ENCODE measurements at regions not wholly inside any gene's neighbourhood (a gene's known extent, or its start where the extent isn't known, plus 50 kb on each side); places are given as distances from the start of the nearest gene placed in this dataset.

DNA sequence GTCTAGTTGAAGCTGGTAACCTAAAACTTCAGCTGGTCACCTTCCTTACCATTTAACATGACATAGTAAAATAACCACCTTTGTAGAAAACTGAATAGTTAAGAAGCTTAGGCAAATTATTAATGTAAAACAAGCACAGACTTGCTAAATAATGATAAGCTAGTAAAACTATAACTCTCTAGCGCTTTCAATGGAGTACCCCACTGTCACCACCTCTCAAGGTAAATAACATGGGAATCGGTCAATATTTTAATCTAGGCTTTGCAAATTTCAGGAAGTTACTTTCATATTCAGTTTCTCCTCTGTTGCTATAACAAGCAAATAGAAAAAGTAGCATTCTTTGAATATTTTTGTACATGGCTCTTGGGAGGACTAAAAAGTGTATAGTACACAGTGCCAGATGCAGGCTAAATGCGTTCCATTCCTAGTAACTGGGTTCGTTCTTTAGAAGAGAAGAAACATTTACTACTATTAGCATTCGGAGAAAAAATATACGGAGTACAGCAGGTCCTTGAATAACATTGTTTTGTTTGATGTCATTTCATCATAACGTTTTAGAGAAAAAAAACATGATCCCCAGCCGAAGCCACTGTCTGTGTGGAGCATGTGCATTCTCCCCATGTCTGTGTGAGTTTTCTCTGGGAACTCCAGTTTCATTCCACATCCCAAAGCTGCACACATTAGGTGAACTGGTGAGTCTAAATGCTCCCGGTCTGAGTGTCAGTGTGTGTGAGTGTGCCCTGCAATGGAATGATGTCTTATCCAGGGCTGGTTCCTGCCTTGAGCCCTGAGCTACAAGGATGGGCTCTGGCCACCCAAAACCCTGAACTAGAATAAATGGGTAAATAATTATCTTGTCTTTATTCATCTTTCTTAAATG, 52.5 kb downstream of the EPRS1 start (continued):
- no peak for TF ChIP-seq NFE2L2 (IDR thresholded peaks at IDR 0.05; ENCODE audit: low read depth, low read length)

DNA sequence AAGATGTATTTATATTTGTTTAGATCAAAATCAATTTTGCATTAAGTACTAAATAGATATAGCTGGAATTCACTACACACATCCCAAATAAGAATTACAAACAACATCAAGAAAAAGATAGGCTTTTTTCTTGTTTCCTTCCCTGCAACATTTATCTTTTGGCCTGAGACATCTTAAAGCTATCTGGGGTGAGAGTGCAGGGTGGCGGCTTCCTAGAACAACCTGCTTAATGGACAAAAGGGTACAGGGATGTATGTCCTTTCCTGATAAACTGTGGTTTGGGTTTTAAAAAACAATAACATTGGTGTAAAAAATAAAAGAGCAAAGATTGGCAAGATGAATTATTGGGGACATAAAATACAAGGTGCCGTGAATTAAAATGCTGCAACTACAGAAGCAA, 54.4 kb downstream of the EPRS1 start:
- no peak overlapping the region for H3K4me3 ChIP-seq (ENCODE audit: insufficient read depth, low read depth, low read length)
- H4K8ac ChIP-seq (ENCODE audit: low read depth in 2 of 2, low read length in 2 of 2): no peak overlapping the region
- H3K27me3 ChIP-seq (ENCODE audit: control insufficient read depth, insufficient read depth, low read length): no peaks in the 10 kb centered on the region
- ATAC-seq (ENCODE audit: low read depth): no peak
- H2BK15ac ChIP-seq (ENCODE audit: low read depth, low read length): no peak overlapping the region
- no peaks in the 10 kb centered on the region for H3K9me1 ChIP-seq (ENCODE audit: insufficient read depth, low read length)
- H4K91ac ChIP-seq (ENCODE audit: insufficient read depth, low read depth, low read length): no peak overlapping the region
- no peak overlapping the region for H3K56ac ChIP-seq (ENCODE audit: extremely low read depth, insufficient read depth, low read length)
- H2BK20ac ChIP-seq (ENCODE audit: low read depth, low read length): no peak overlapping the region
- H2AK5ac ChIP-seq (ENCODE audit: low read depth, low read length): no peak overlapping the region
- no CpG with 5 or more reads among the region's 2 CpGs for WGBS, 2 experiments (ENCODE audit: extremely low coverage in 2 of 2, insufficient read length in 1 of 2)
- TF ChIP-seq SMC3 (IDR thresholded peaks at IDR 0.05; ENCODE audit: low read depth, low read length) (no peak), NFE2L2 (IDR thresholded peaks at IDR 0.05; ENCODE audit: low read depth, low read length) (no peak), FOS (IDR thresholded peaks at IDR 0.05; ENCODE audit: low read depth, low read length) (no peak)
- TF ChIP-seq, protein P1, sequence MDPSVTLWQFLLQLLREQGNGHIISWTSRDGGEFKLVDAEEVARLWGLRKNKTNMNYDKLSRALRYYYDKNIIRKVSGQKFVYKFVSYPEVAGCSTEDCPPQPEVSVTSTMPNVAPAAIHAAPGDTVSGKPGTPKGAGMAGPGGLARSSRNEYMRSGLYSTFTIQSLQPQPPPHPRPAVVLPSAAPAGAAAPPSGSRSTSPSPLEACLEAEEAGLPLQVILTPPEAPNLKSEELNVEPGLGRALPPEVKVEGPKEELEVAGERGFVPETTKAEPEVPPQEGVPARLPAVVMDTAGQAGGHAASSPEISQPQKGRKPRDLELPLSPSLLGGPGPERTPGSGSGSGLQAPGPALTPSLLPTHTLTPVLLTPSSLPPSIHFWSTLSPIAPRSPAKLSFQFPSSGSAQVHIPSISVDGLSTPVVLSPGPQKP (IDR thresholded peaks at IDR 0.05; ENCODE audit: borderline replicate concordance, low read depth, low read length): no peak
- H3K27ac ChIP-seq (ENCODE audit: insufficient read depth, low read length): no peak overlapping the region
- H2BK120ac ChIP-seq (ENCODE audit: low read depth, low read length): no peak overlapping the region
- CTCF ChIA-PET: interaction anchor here (1.9 kb wide), 1 partner anchor 14 kb away, joined by 9 read pairs; no protein-coding TSS in a partner anchor
- H3K9ac ChIP-seq (ENCODE audit: low read depth, low read length): no peak overlapping the region
- no peaks in the 10 kb centered on the region for H3K9me3 ChIP-seq (ENCODE audit: control insufficient read depth, insufficient read depth, low read length)
- H3K4me1 ChIP-seq (ENCODE audit: control insufficient read depth, insufficient read depth, low read length): no peaks in the 10 kb centered on the region; the same call in 1 of the 2 replicates
- H4K20me1 ChIP-seq (ENCODE audit: insufficient read depth, low read length): no peaks in the 10 kb centered on the region
- dilution Hi-C loops (cut with HindIII; ENCODE audit: low sequenced_read_pairs, unreplicated experiment): no loop called here
- no peak overlapping the region for H3K18ac ChIP-seq (ENCODE audit: low read depth, low read length)
- H2BK5ac ChIP-seq (ENCODE audit: low read depth, low read length, poor library complexity, severe bottlenecking): no peak overlapping the region
- H3K23ac ChIP-seq (ENCODE audit: low read depth, low read length): no peak overlapping the region
- intact Hi-C loops (cut with micrococcal nuclease): loop anchor here (5.0 kb wide), 1 partner anchor 130 kb away; no protein-coding TSS in a partner anchor
- POLR2A ChIA-PET (ENCODE audit: unreplicated experiment): no interaction called here
- no peak overlapping the region for H3K4ac ChIP-seq (ENCODE audit: low read depth, low read length)
- in situ Hi-C loops (cut with MboI; ENCODE audit: low sequenced_read_pairs): no loop called here
- no peak for DNase-seq
- peaks cover 16% of the 10 kb centered on the region for H3K36me3 ChIP-seq (ENCODE audit: control insufficient read depth, insufficient read depth, low read length)
- H2AK9ac ChIP-seq (replicated peaks; ENCODE audit: low read depth, low read length, poor library complexity): no peak overlapping the region
- H4K5ac ChIP-seq (ENCODE audit: low read depth, low read length): no peak overlapping the region
- no TSS peak for BruUV-seq (replicated peaks)
- H3K79me1 ChIP-seq (ENCODE audit: low read depth in 1 of 2, low read length in 2 of 2): peaks cover 0 to 3% of the 10 kb centered on the region in 2 experiments; a peak in 1 of 4 replicates
- no peak overlapping the region for H3K14ac ChIP-seq (replicated peaks; ENCODE audit: low read depth, low read length)
- H3K4me2 ChIP-seq (ENCODE audit: low read depth, low read length): no peak overlapping the region
- no peak overlapping the region for H2AFZ ChIP-seq (replicated peaks; ENCODE audit: low read length, poor library complexity)
